ENCODE measurements at regions not wholly inside any gene's neighbourhood (a gene's known extent, or its start where the extent isn't known, plus 50 kb on each side); places are given as distances from the start of the nearest gene placed in this dataset.

DNA sequence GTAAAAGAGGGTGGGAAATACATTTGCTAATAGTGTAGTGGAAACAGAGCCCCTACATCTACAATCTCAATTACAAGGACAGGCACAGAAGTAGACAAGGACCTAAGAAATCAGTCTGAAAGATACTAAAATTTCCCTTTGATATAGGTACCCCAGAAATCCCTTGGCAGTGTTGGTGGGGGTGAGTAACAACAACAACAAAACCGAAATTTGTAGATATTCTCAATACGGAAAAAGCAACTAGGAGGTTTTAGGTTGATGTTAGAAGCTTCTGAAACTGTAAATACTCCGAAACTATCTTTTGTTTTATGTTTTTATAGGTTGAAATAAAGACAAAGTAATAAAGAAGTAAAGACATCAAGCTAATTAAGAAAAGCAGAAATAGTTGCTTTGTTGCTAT is 323.1 kb upstream of the CBLB start:
- Histone ChIP-seq H3K36me3 (no peaks in the 10 kb centered on the region), H3K4me1 (ENCODE audit: control insufficient read depth in 1 of 2, insufficient read depth in 1 of 2, low read depth in 1 of 2, low read length in 1 of 2) (no peaks in the 10 kb centered on the region), H3K4me3 (ENCODE audit: low read depth in 1 of 2, low read length in 1 of 2) (no peak overlapping the region), H3K27me3 (no peaks in the 10 kb centered on the region), H3K9me3 (no peaks in the 10 kb centered on the region), H3K27ac (no peak overlapping the region)
- TF ChIP-seq, protein P1, sequence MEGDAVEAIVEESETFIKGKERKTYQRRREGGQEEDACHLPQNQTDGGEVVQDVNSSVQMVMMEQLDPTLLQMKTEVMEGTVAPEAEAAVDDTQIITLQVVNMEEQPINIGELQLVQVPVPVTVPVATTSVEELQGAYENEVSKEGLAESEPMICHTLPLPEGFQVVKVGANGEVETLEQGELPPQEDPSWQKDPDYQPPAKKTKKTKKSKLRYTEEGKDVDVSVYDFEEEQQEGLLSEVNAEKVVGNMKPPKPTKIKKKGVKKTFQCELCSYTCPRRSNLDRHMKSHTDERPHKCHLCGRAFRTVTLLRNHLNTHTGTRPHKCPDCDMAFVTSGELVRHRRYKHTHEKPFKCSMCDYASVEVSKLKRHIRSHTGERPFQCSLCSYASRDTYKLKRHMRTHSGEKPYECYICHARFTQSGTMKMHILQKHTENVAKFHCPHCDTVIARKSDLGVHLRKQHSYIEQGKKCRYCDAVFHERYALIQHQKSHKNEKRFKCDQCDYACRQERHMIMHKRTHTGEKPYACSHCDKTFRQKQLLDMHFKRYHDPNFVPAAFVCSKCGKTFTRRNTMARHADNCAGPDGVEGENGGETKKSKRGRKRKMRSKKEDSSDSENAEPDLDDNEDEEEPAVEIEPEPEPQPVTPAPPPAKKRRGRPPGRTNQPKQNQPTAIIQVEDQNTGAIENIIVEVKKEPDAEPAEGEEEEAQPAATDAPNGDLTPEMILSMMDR (IDR thresholded peaks at IDR 0.05): no peak

DNA sequence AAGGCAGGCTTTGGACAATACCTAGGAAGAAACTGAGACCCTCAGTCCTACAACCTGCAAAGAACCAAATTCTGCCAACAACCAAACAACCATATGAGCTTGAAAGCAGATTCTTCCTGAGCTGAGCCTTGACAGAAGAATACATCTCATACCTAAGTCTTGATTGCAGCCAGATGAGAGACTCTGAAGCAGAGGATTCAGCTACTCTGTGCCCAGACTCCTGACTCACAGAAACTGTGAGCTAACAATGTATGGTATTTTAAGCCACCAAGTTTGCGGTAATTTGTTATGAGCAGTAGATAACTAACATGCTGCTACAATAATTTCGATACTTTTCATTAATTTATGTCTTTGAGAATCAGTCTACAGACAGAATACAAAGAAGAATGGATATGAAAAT is 325.1 kb upstream of the CBLB start:
- Histone ChIP-seq H3K36me3 (no peaks in the 10 kb centered on the region), H3K27ac (no peak overlapping the region), H3K9me3 (no peaks in the 10 kb centered on the region), H3K4me3 (ENCODE audit: low read depth in 1 of 2, low read length in 1 of 2) (no peak overlapping the region), H3K27me3 (no peaks in the 10 kb centered on the region), H3K4me1 (ENCODE audit: control insufficient read depth in 1 of 2, insufficient read depth in 1 of 2, low read depth in 1 of 2, low read length in 1 of 2) (no peaks in the 10 kb centered on the region)
- TF ChIP-seq, protein P1 (IDR thresholded peaks at IDR 0.05): no peak

DNA sequence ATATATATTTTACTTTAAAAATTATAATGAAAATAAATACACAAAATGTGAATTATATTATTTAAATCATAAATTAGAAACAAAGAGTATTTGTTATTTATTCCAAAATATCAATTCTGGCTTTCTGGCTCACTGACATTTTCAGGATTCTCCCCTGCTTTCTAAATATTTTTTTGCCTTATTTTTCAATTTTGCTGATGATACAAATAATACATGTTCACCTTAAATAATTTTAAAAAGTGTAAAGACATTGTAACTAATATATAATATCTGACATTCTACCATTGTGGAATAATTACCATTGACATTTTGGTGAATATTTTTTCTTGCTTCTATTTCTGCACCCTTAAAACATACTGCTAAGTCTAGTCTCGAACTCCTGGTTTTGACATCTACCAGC is 325.9 kb upstream of the CBLB start:
- Histone ChIP-seq H3K9me3 (no peaks in the 10 kb centered on the region), H3K36me3 (no peaks in the 10 kb centered on the region), H3K27me3 (no peaks in the 10 kb centered on the region), H3K4me1 (ENCODE audit: control insufficient read depth in 1 of 2, insufficient read depth in 1 of 2, low read depth in 1 of 2, low read length in 1 of 2) (no peaks in the 10 kb centered on the region), H3K4me3 (ENCODE audit: low read depth in 1 of 2, low read length in 1 of 2) (no peak overlapping the region), H3K27ac (no peak overlapping the region)
- TF ChIP-seq, protein P1 (IDR thresholded peaks at IDR 0.05): no peak

DNA sequence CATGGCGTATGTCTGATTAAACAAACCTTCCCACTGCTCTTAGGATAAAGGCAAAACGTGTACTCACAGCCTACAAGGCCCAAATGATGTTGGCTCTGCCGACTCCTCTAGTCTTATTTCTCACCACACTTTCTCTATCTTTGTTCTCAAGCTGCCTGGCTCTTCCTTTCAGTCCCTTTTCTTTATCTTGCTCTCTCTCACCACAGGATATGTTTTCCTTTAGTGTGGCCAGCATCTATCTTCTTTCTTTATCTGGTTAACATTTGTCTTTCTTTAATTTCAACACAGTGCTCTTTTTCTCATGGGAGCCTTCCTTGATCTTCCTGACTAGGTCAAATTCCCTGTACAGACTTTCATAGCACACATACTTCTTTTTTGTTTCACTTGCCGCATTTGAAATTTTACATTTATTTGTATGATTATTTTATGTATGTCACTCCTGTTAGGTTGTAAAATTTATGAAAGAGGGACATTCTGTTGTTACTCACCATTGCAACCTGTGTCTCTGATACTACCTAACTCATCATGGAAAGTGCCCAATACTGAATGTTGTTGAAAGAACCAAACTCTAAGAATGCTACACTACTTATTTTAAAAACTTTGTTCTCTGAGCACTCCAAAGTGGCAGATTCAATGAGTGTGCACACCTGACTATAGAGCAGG is 328.9 kb upstream of the CBLB start:
- no peaks in the 10 kb centered on the region for H3K4me1 ChIP-seq (ENCODE audit: control insufficient read depth in 1 of 2, insufficient read depth in 1 of 2, low read depth in 1 of 2, low read length in 1 of 2)
- TF ChIP-seq, protein P1 (IDR thresholded peaks at IDR 0.05): no peak
- H3K36me3 ChIP-seq: no peaks in the 10 kb centered on the region
- no peaks in the 10 kb centered on the region for H3K9me3 ChIP-seq
- H3K27me3 ChIP-seq: no peaks in the 10 kb centered on the region
- H3K27ac ChIP-seq: no peak overlapping the region
- H3K4me3 ChIP-seq (ENCODE audit: low read depth in 1 of 2, low read length in 1 of 2): no peak overlapping the region

DNA sequence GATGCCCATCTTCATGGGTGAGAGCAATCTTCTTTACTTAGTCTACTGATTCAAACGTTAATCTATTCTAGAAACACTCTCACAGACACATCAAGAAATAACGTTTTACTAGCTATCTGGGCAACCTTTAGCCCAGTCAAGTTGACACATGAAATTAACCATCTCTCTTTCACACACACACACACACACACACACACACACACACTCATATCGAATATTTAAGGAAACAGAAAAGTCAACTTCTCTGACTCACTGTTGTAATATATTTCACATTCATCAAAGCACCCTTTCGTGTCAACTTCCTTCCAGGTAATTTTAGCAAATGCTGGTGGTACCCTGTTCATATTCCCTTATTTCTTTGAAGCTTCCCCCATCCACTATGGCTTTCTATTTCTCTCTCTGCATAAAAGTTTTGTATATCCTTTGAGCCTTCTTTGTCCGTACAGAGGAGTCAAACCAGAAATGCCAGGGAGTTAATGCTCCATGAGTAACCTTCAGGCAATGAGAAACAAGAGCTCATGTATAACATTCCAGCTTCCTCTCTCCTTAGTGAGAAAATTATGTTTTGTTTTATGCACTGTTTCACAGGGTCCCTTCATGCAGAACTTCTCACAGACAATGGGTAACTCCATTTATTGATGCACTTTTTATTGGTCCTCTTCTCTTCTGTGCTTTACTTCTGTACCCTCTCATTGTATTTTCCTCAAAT is 335.5 kb upstream of the CBLB start:
- Histone ChIP-seq H3K27me3 (no peaks in the 10 kb centered on the region), H3K27ac (no peak overlapping the region), H3K36me3 (no peaks in the 10 kb centered on the region), H3K9me3 (no peaks in the 10 kb centered on the region), H3K4me3 (ENCODE audit: low read depth in 1 of 2, low read length in 1 of 2) (no peak overlapping the region), H3K4me1 (ENCODE audit: control insufficient read depth in 1 of 2, insufficient read depth in 1 of 2, low read depth in 1 of 2, low read length in 1 of 2) (peaks cover 8 to 9% of the 10 kb centered on the region in 2 experiments)
- TF ChIP-seq, protein P1 (IDR thresholded peaks at IDR 0.05): no peak

Data from neutrophil (primary cell).